ENCODE measurements at regions not wholly inside any gene's neighbourhood (a gene's known extent, or its start where the extent isn't known, plus 50 kb on each side); places are given as distances from the start of the nearest gene placed in this dataset.

- no peak for TF ChIP-seq CTCF (IDR thresholded peaks at IDR 0.05)
- TF ChIP-seq REST (IDR thresholded peaks at IDR 0.05; ENCODE audit: insufficient read depth in 1 of 2, low read depth in 2 of 2, low read length in 1 of 2) = no peak
- TF ChIP-seq SIN3A (IDR thresholded peaks at IDR 0.05; ENCODE audit: borderline replicate concordance, insufficient read depth, low read depth, low read length) = no peak
- no peak for TF ChIP-seq TCF7L2 (IDR thresholded peaks at IDR 0.05; ENCODE audit: low read depth, low read length)
- no peak for TF ChIP-seq POLR2AphosphoS5 (IDR thresholded peaks at IDR 0.05; ENCODE audit: low read depth, low read length)
Measured at GRCh38 chr4:159787901-159788300, 685.0 kb downstream of the RAPGEF2 start.

Measured in Panc1 (cell line).